ENCODE measurements at regions not wholly inside any gene's neighbourhood (a gene's known extent, or its start where the extent isn't known, plus 50 kb on each side); places are given as distances from the start of the nearest gene placed in this dataset.

- TF ChIP-seq CTCF (conservative IDR thresholded peaks at IDR 0.05 in 1 of 2, IDR thresholded peaks at IDR 0.05 in 1 of 2; ENCODE audit: extremely low read depth in 1 of 2, insufficient read depth in 1 of 2, low read depth in 1 of 2, low read length in 2 of 2) (no peak), EZH2 (IDR thresholded peaks at IDR 0.05; ENCODE audit: borderline replicate concordance, low read length) (no peak)
Measured at GRCh38 chr11:115745066-115745465, 240.9 kb upstream of the CADM1 start.

Measured in mammary epithelial cell (primary cell).